MM.1S (cell line): ENCODE measurements at regions not wholly inside any gene's neighbourhood (a gene's known extent, or its start where the extent isn't known, plus 50 kb on each side); places are given as distances from the start of the nearest gene placed in this dataset.

Source experiments
- EZH2phosphoT487 ChIP-seq: fragments of 300-600 bp; sonication (generic); IDR thresholded peaks from 2 replicates; pipeline ENCODE4 v1.6.1; 2018; ENCODE audit warnings: antibody characterized with exemption, low read length
- TF ChIP-seq, protein P1 (sequence below): fragments of 300-600 bp; sonication (generic); IDR thresholded peaks from 2 replicates; pipeline ENCODE4 v1.5.1; 2016; ENCODE audit warnings: antibody characterized with exemption, low read length, mixed read lengths

DNA sequence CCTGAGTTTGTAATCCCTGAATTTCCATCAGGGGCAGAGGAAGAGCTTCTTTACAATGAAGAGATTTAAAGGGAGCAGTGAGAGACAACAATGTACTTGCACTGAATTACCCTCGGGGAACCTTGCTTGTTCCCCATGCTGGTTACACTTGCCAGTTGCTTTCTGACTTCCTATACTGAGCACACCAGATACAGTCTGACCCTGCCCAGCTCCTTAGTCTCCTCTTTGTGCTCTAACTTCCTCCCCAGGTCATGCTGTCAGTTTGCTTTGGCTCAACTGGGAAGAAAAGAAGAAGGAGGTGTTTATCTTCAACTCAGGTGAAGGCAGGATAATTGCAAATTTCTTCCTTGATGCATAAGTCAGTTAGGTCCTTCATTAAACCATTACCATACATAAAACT lies 658.4 kb downstream of the NYAP2 start:
- TF ChIP-seq, protein P1, sequence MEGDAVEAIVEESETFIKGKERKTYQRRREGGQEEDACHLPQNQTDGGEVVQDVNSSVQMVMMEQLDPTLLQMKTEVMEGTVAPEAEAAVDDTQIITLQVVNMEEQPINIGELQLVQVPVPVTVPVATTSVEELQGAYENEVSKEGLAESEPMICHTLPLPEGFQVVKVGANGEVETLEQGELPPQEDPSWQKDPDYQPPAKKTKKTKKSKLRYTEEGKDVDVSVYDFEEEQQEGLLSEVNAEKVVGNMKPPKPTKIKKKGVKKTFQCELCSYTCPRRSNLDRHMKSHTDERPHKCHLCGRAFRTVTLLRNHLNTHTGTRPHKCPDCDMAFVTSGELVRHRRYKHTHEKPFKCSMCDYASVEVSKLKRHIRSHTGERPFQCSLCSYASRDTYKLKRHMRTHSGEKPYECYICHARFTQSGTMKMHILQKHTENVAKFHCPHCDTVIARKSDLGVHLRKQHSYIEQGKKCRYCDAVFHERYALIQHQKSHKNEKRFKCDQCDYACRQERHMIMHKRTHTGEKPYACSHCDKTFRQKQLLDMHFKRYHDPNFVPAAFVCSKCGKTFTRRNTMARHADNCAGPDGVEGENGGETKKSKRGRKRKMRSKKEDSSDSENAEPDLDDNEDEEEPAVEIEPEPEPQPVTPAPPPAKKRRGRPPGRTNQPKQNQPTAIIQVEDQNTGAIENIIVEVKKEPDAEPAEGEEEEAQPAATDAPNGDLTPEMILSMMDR: no peak
- TF ChIP-seq EZH2phosphoT487: no peak
